Heart left ventricle (tissue), 16 donors: ENCODE measurements at regions not wholly inside any gene's neighbourhood (a gene's known extent, or its start where the extent isn't known, plus 50 kb on each side); places are given as distances from the start of the nearest gene placed in this dataset.

ENCODE experiments used
- ATAC-seq, 4 donors: fragments of 200-7000 bp; cut with Tn5 transposase; one replicate each; pipeline ENCODE4 v1.9.1; 2020 to 2022; ENCODE audit warnings: moderate library complexity in 4 of 4, mild to moderate bottlenecking in 3 of 4, moderate number of reproducible peaks in 1 of 4
- DNase-seq, 5 donors: peaks; one replicate each; pipeline ENCODE4 v3.0.0-alpha.2; 2020
- H3K27ac ChIP-seq, 12 donors: fragments of 200-600 bp; sonication (generic) in 4 of 12; one replicate each; pipeline versions ENCODE4 v1.5.0 to v1.8.0; 2016 to 2022; ENCODE audit warnings: mild to moderate bottlenecking in 2 of 12
- H3K27me3 ChIP-seq, 9 donors: fragments of 200-600 bp; sonication (generic) in 2 of 9; one replicate each; pipeline versions ENCODE4 v1.5.1 to v1.8.0; 2016 to 2022; ENCODE audit warnings: mild to moderate bottlenecking in 3 of 9
- H3K36me3 ChIP-seq, 9 donors: fragments of 200-600 bp; sonication (generic) in 2 of 9; one replicate each; pipeline versions ENCODE4 v1.5.0 to v1.8.0; 2018 to 2022; ENCODE audit warnings: mild to moderate bottlenecking in 2 of 9
- H3K4me1 ChIP-seq, 12 donors: fragments of 200-600 bp; sonication (generic) in 4 of 12; one replicate each; pipeline versions ENCODE4 v1.5.0 to v1.8.0; 2016 to 2022; ENCODE audit warnings: mild to moderate bottlenecking in 3 of 12
- H3K4me3 ChIP-seq, 12 donors: fragments of 200-600 bp; sonication (generic) in 4 of 12; one replicate each; pipeline versions ENCODE4 v1.5.0 to v1.8.0; 2017 to 2022; ENCODE audit warnings: mild to moderate bottlenecking in 9 of 12, moderate library complexity in 4 of 12
- H3K9me3 ChIP-seq, 12 donors: fragments of 200-600 bp; sonication (generic) in 4 of 12; one replicate each; pipeline versions ENCODE4 v1.5.0 to v1.8.0; 2016 to 2022; ENCODE audit warnings: mild to moderate bottlenecking in 1 of 12
- POLR2A ChIP-seq, 2 donors: fragments of 450-650 bp; IDR thresholded peaks; one replicate each; pipeline ENCODE4 v1.6.1; 2017; ENCODE audit warnings: antibody characterized with exemption in 2 of 2, mild to moderate bottlenecking in 2 of 2, moderate library complexity in 2 of 2
- WGBS, 4 donors: extraction: QIAGEN DNeasy Blood & Tissue Kit in 2 of 4; methylation state at CpG; one replicate each; pipeline versions ENCODE4 v1.1.5 to v1.1.7; 2013 to 2018; 5-methylcytosine and 5-hydroxymethylcytosine counted together
- intact Hi-C, 10 donors: fragments of 100-400 bp; cut with DNase I; formaldehyde crosslinking; loops; one replicate each; pipeline versions ENCODE4 v1.11.1 to v1.14.2; 2022
- TF ChIP-seq, protein P1 (sequence below), 12 donors: fragments of 200-600 bp; sonication (generic) in 4 of 12; IDR thresholded peaks; one replicate each; pipeline versions ENCODE4 v1.5.0 to v1.8.0; 2018 to 2022; ENCODE audit warnings: antibody characterized with exemption in 12 of 12, mild to moderate bottlenecking in 5 of 12
- donor health status: ischemic (EF 13 %, LVEDD 7.1; RV severe dilation, severe dysfunction).
- donor health status: healthy with polysubstance abuse.
- donor health status: DM: no; HTN: yes; CAD: no.
- donor health status: DM: no; HTN: no; CAD: no.
- donor health status: ischemic (EF 25% LVEDD 6.9; RV normal size, moderate dysfunction).
- donor health status: ischemic (EF 25% LVEDD 5.7; RV mildly dilated, moderate dysfunction).
- donor health status: healthy.
- donor health status: DM: yes; HTN: yes; CAD: no.
- donor health status: ischemic (EF 35%, LVEDD 5.7; RV mildly dilated, moderate dysfunction).
- donor health status: nonischemic (EF 11% LVEDD 7.7; RV severe dilation, severe dysfunction).
- donor health status: DM: yes; HTN: yes; CAD: no.
- donor health status: PGD.
- donor health status: ischemic (EF 29% LVEDD 5.4; RV normal size, mild dysfunction).
- donor health status: nonischemic (EF 23%, LVEDD 6.1; RV moderate dilation, normal function).

GRCh38 chrX:4059893-4060292 is 346.4 kb upstream of the PRKX start:
- H3K27me3 ChIP-seq, result no peaks in the 10 kb centered on the region
- no peak for TF ChIP-seq POLR2A (IDR thresholded peaks at IDR 0.05)
- TF ChIP-seq, protein P1, sequence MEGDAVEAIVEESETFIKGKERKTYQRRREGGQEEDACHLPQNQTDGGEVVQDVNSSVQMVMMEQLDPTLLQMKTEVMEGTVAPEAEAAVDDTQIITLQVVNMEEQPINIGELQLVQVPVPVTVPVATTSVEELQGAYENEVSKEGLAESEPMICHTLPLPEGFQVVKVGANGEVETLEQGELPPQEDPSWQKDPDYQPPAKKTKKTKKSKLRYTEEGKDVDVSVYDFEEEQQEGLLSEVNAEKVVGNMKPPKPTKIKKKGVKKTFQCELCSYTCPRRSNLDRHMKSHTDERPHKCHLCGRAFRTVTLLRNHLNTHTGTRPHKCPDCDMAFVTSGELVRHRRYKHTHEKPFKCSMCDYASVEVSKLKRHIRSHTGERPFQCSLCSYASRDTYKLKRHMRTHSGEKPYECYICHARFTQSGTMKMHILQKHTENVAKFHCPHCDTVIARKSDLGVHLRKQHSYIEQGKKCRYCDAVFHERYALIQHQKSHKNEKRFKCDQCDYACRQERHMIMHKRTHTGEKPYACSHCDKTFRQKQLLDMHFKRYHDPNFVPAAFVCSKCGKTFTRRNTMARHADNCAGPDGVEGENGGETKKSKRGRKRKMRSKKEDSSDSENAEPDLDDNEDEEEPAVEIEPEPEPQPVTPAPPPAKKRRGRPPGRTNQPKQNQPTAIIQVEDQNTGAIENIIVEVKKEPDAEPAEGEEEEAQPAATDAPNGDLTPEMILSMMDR (IDR thresholded peaks at IDR 0.05), result no peak
- DNase-seq (no peak), ATAC-seq (no peak)
- no peaks in the 10 kb centered on the region for H3K36me3 ChIP-seq
- H3K9me3 ChIP-seq, result peaks cover 0 to 6% (median 0%) of the 10 kb centered on the region in 12 donors
- no peak overlapping the region for H3K27ac ChIP-seq
- H3K4me1 ChIP-seq, result no peaks in the 10 kb centered on the region
- intact Hi-C loops, result no loop called here
- 68 to 78% (median 75%) methylated on average over 2 of the region's 2 CpGs for WGBS, 4 donors
- no peak overlapping the region for H3K4me3 ChIP-seq

- Histone ChIP-seq H3K4me1 (no peaks in the 10 kb centered on the region), H3K9me3 (no peaks in the 10 kb centered on the region), H3K4me3 (no peak overlapping the region), H3K27me3 (no peaks in the 10 kb centered on the region), H3K36me3 (no peaks in the 10 kb centered on the region), H3K27ac (no peak overlapping the region)
- DNase-seq (no peak), ATAC-seq (no peak)
- WGBS, 4 donors, result 65 to 75% (median 68%) methylated on average over 6 of the region's 6 CpGs
- intact Hi-C loops, result no loop called here
- TF ChIP-seq POLR2A (IDR thresholded peaks at IDR 0.05), result no peak
- TF ChIP-seq, protein P1 (IDR thresholded peaks at IDR 0.05), result no peak
Observed at GRCh38 chrX:4043951-4044350, 330.5 kb upstream of the PRKX start.

- 53 to 72% (median 62%) methylated on average over 2 of the region's 2 CpGs for WGBS, 4 donors
- H3K4me1 ChIP-seq, result no peaks in the 10 kb centered on the region
- H3K4me3 ChIP-seq, result no peak overlapping the region
- no peaks in the 10 kb centered on the region for H3K36me3 ChIP-seq
- intact Hi-C loops, result no loop called here
- H3K27me3 ChIP-seq, result no peaks in the 10 kb centered on the region
- H3K27ac ChIP-seq, result no peak overlapping the region
- H3K9me3 ChIP-seq, result no peaks in the 10 kb centered on the region
- TF ChIP-seq POLR2A (IDR thresholded peaks at IDR 0.05), result no peak
- DNase-seq (no peak), ATAC-seq (no peak)
Observed at GRCh38 chrX:4035874-4036273, 322.4 kb upstream of the PRKX start.

DNA sequence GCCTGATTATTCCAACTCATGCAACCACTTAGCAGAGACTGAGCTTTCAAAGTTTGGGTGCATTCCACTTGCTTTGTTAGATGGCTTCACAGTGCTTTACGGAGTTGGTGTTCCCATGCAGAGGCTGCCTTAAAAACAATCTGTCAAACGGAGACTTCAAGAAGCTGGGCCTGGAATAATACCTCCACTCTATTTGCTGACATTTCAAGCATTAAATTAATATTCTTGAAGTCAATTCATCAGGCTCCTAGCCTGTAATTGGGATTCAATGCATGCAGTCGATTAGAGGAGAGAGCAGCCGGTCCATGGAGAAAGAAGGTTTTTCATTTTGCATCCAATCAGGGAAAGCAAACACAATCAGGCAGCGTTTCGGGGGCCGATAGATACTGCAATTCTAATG is 314.7 kb upstream of the PRKX start:
- 72 to 77% (median 75%) methylated on average over 7 of the region's 7 CpGs for WGBS, 4 donors
- no peaks in the 10 kb centered on the region for H3K4me1 ChIP-seq
- DNase-seq (no peak), ATAC-seq (no peak)
- TF ChIP-seq, protein P1 (IDR thresholded peaks at IDR 0.05), result no peak
- TF ChIP-seq POLR2A (IDR thresholded peaks at IDR 0.05), result no peak
- H3K27ac ChIP-seq, result no peak overlapping the region
- H3K27me3 ChIP-seq, result no peaks in the 10 kb centered on the region
- H3K4me3 ChIP-seq, result no peak overlapping the region
- no peaks in the 10 kb centered on the region for H3K36me3 ChIP-seq
- intact Hi-C loops, result no loop called here
- H3K9me3 ChIP-seq, result no peaks in the 10 kb centered on the region

DNA sequence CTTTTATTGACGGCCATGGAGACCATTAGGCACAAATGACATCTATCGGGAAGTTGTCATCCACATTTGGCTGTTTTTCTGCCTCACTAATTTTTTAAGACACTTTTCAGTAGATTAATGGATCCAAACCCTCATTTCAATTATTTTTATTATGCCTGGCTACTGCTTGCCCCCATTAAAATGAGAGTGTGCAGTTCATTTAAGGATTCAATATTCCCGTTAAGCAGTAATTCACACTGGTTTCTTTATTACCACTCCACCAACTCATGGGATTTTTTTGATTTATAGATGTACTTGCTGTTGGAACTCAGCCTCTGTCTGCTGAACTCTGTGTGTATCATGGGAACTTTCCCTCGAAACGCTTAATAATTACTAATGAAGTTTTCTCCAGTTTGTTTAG is 291.8 kb upstream of the PRKX start:
- Histone ChIP-seq H3K27me3 (no peaks in the 10 kb centered on the region), H3K4me1 (no peaks in the 10 kb centered on the region), H3K4me3 (no peak overlapping the region), H3K27ac (no peak overlapping the region), H3K36me3 (no peaks in the 10 kb centered on the region), H3K9me3 (no peaks in the 10 kb centered on the region)
- ATAC-seq (no peak), DNase-seq (no peak)
- intact Hi-C loops, result no loop called here
- WGBS, 4 donors, result 70 to 88% (median 71%) methylated on average over 5 of the region's 5 CpGs
- TF ChIP-seq POLR2A (IDR thresholded peaks at IDR 0.05), result no peak
- TF ChIP-seq, protein P1 (IDR thresholded peaks at IDR 0.05), result no peak
